Stimulated activated naive CD8-positive, alpha-beta T cell treated with anti-CD3 and anti-CD28 coated beads, Interleukin-15, Interleukin-2, amounts not matched to agents 100 ng/mL and 50 ng/mL, for 24 hours (primary cell): ENCODE measurements at regions not wholly inside any gene's neighbourhood (a gene's known extent, or its start where the extent isn't known, plus 50 kb on each side); places are given as distances from the start of the nearest gene placed in this dataset.

ENCODE experiments used
- H3K27ac Mint-ChIP-seq: one replicate; pipeline ENCODE4 v1.8.0; 2021; ENCODE audit warnings: mild to moderate bottlenecking, mixed read lengths
- H3K27me3 Mint-ChIP-seq: one replicate; pipeline ENCODE4 v1.8.0; 2021; ENCODE audit warnings: mixed read lengths
- H3K36me3 Mint-ChIP-seq: one replicate; pipeline ENCODE4 v1.8.0; 2021; ENCODE audit warnings: low read depth, mixed read lengths
- H3K4me1 Mint-ChIP-seq: one replicate; pipeline ENCODE4 v1.8.0; 2021; ENCODE audit warnings: low read depth, mixed read lengths
- H3K4me3 Mint-ChIP-seq: one replicate; pipeline ENCODE4 v1.8.0; 2021; ENCODE audit warnings: mild to moderate bottlenecking, mixed read lengths
- H3K9me3 Mint-ChIP-seq: one replicate; pipeline ENCODE4 v1.8.0; 2021; ENCODE audit warnings: mixed read lengths

GRCh38 chr20:53878262-53879047 is 191.9 kb downstream of the BCAS1 start:
- Mint-ChIP-seq H3K27ac (no peak overlapping the region), H3K36me3 (no peaks in the 10 kb centered on the region), H3K4me1 (peaks cover 67% of the 10 kb centered on the region), H3K4me3 (no peak overlapping the region), H3K27me3 (no peaks in the 10 kb centered on the region), H3K9me3 (peaks cover 5% of the 10 kb centered on the region)

GRCh38 chr20:53876956-53877355 is 193.4 kb downstream of the BCAS1 start:
- H3K36me3 Mint-ChIP-seq = no peaks in the 10 kb centered on the region
- peaks cover 67% of the 10 kb centered on the region for H3K4me1 Mint-ChIP-seq
- no peak overlapping the region for H3K27ac Mint-ChIP-seq
- H3K9me3 Mint-ChIP-seq = no peaks in the 10 kb centered on the region
- no peak overlapping the region for H3K4me3 Mint-ChIP-seq
- H3K27me3 Mint-ChIP-seq = no peaks in the 10 kb centered on the region

DNA sequence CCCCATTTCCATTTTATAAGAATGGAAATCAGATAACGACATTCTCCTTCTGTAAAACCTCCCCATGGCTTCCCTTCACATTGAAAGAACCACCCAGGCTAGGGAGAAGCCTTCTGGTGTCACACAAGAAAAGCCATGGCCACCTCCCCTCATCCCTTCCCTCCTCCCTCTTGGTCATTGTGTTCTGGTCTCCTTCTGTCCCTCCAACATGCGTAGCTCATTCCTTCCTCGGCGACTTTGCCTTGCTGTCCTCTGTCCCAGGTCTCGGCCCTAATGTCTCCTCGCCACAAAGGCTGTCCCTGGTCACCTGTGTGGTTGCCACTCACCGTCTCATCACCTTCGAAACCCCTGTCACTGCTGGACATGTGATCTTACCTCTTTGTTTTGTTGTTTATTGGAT is 193.9 kb downstream of the BCAS1 start:
- Mint-ChIP-seq H3K27me3 (no peaks in the 10 kb centered on the region), H3K27ac (no peak overlapping the region), H3K36me3 (no peaks in the 10 kb centered on the region), H3K9me3 (no peaks in the 10 kb centered on the region), H3K4me1 (peaks cover 67% of the 10 kb centered on the region), H3K4me3 (no peak overlapping the region)

DNA sequence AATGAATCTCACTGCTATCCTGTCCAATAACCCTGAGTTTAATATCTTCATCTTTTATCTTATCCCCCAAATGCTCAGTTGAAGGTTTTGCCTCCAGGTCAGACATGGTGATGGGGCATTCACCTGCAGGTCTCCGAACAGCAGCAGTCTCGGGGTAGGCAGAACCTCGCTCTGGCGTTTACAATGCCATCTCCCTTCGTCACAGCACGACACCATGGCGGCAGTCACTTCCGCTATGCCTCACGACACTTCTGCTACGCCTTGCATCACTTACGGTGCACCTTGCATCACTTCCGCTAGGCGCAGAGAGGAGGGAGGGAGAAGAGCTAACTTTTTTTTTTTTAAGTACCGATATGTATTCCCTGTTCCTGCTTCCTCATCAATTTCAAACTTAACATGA is 194.9 kb downstream of the BCAS1 start:
- no peak overlapping the region for H3K27ac Mint-ChIP-seq
- no peaks in the 10 kb centered on the region for H3K36me3 Mint-ChIP-seq
- no peaks in the 10 kb centered on the region for H3K9me3 Mint-ChIP-seq
- H3K27me3 Mint-ChIP-seq = no peaks in the 10 kb centered on the region
- no peak overlapping the region for H3K4me3 Mint-ChIP-seq
- peaks cover 69% of the 10 kb centered on the region for H3K4me1 Mint-ChIP-seq

GRCh38 chr20:53874706-53875105 is 195.7 kb downstream of the BCAS1 start:
- no peaks in the 10 kb centered on the region for H3K9me3 Mint-ChIP-seq
- no peaks in the 10 kb centered on the region for H3K27me3 Mint-ChIP-seq
- no peaks in the 10 kb centered on the region for H3K36me3 Mint-ChIP-seq
- no peak overlapping the region for H3K4me3 Mint-ChIP-seq
- H3K4me1 Mint-ChIP-seq = peaks cover 69% of the 10 kb centered on the region
- no peak overlapping the region for H3K27ac Mint-ChIP-seq

DNA sequence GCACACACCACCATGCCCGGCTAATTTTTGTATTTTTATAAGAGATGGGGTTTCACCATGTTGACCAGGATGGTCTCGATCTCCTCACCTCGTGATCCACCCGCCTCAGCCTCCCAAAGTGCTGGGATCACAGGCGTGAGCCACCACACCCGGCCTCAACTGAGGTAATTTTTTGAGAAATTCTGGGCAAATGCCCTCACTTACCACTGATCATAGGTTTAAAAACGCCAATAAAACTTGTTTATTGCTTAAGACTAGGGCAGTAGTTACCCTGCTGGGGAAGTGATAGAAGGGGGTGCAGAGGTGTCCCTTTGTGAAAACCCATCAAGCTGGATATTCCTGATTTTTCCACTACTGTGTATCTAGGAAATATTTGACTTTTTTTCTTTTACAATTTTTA is 196.3 kb downstream of the BCAS1 start:
- H3K4me1 Mint-ChIP-seq = peaks cover 69% of the 10 kb centered on the region
- no peaks in the 10 kb centered on the region for H3K36me3 Mint-ChIP-seq
- no peak overlapping the region for H3K27ac Mint-ChIP-seq
- no peaks in the 10 kb centered on the region for H3K9me3 Mint-ChIP-seq
- no peak overlapping the region for H3K4me3 Mint-ChIP-seq
- H3K27me3 Mint-ChIP-seq = no peaks in the 10 kb centered on the region

- peaks cover 60% of the 10 kb centered on the region for H3K4me1 Mint-ChIP-seq
- no peaks in the 10 kb centered on the region for H3K9me3 Mint-ChIP-seq
- H3K27me3 Mint-ChIP-seq = no peaks in the 10 kb centered on the region
- peak overlapping the region; percentile 82 for H3K4me3 Mint-ChIP-seq
- peak overlapping the region; percentile 93 for H3K27ac Mint-ChIP-seq
- H3K36me3 Mint-ChIP-seq = no peaks in the 10 kb centered on the region
Observed at GRCh38 chr20:53873230-53873604, 197.2 kb downstream of the BCAS1 start.

- Mint-ChIP-seq H3K4me3 (peak overlapping the region; percentile 82), H3K27ac (peak overlapping the region; percentile 93), H3K27me3 (no peaks in the 10 kb centered on the region), H3K36me3 (no peaks in the 10 kb centered on the region), H3K4me1 (peaks cover 64% of the 10 kb centered on the region), H3K9me3 (no peaks in the 10 kb centered on the region)
Observed at GRCh38 chr20:53872561-53873229, 197.7 kb downstream of the BCAS1 start.

DNA sequence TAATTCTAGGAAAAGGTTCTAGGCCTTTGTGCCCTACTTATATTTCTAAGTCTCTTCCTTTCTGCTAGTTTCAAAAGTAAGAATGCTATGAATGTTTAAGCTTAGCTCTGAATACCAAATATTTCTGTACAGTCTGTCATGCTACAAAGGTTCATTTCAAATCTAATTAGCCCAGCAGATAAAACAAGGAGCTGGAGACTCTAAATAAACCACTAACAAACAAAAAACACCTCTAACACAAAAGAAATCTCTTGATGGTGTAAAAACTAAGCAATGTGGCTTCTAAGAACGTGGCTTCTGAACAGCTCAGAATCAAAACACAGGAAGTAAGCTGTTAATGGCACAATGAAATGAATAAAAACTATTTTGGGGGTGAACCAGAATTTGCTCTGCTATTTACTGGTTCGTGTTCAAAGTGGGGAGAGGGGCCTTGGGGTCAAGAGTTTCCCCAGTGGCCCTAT is 198.3 kb downstream of the BCAS1 start:
- Mint-ChIP-seq H3K27ac (peak overlapping the region; percentile 93), H3K9me3 (no peaks in the 10 kb centered on the region), H3K27me3 (no peaks in the 10 kb centered on the region), H3K4me1 (peaks cover 69% of the 10 kb centered on the region), H3K4me3 (peak overlapping the region; percentile 82), H3K36me3 (no peaks in the 10 kb centered on the region)

DNA sequence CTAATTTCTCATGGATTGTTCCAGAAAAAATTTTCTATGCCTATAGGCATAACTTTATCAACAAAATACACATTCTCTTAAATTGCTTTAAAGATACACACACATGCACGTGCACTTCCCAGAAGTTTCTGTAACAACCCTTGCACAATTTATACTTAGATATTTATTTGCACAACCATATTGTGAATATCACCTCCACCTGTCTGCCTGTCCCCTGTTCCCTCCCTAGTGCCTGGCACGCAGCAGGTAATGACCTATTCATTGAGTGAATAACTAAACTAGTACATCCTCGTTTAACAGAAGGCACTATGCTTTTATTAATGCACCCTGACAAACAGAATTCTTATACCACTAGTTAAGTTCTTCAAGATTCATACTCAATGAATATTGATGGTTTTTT is 198.9 kb downstream of the BCAS1 start:
- Mint-ChIP-seq H3K9me3 (no peaks in the 10 kb centered on the region), H3K27me3 (no peaks in the 10 kb centered on the region), H3K27ac (peak overlapping the region; percentile 93), H3K4me1 (peaks cover 75% of the 10 kb centered on the region), H3K4me3 (no peak overlapping the region), H3K36me3 (no peaks in the 10 kb centered on the region)

GRCh38 chr20:53870426-53871315 is 199.7 kb downstream of the BCAS1 start:
- H3K9me3 Mint-ChIP-seq = no peaks in the 10 kb centered on the region
- H3K4me1 Mint-ChIP-seq = peaks cover 81% of the 10 kb centered on the region
- H3K36me3 Mint-ChIP-seq = no peaks in the 10 kb centered on the region
- H3K27ac Mint-ChIP-seq = peak overlapping the region; percentile 68
- no peak overlapping the region for H3K4me3 Mint-ChIP-seq
- H3K27me3 Mint-ChIP-seq = no peaks in the 10 kb centered on the region

GRCh38 chr20:53869466-53870258 is 200.7 kb downstream of the BCAS1 start:
- H3K9me3 Mint-ChIP-seq = no peaks in the 10 kb centered on the region
- no peaks in the 10 kb centered on the region for H3K36me3 Mint-ChIP-seq
- peak overlapping the region; percentile 69 for H3K4me3 Mint-ChIP-seq
- peaks cover 86% of the 10 kb centered on the region for H3K4me1 Mint-ChIP-seq
- H3K27ac Mint-ChIP-seq = peak overlapping the region; percentile 93
- no peaks in the 10 kb centered on the region for H3K27me3 Mint-ChIP-seq

- Mint-ChIP-seq H3K4me3 (peak overlapping the region; percentile 76), H3K27ac (peak overlapping the region; percentile 81), H3K36me3 (no peaks in the 10 kb centered on the region), H3K4me1 (peaks cover 78% of the 10 kb centered on the region), H3K27me3 (no peaks in the 10 kb centered on the region), H3K9me3 (no peaks in the 10 kb centered on the region)
Observed at GRCh38 chr20:53867741-53868351, 202.5 kb downstream of the BCAS1 start.
